ENCODE measurements at regions not wholly inside any gene's neighbourhood (a gene's known extent, or its start where the extent isn't known, plus 50 kb on each side); places are given as distances from the start of the nearest gene placed in this dataset.

GRCh38 chr12:28622406-28622805 lies 432.1 kb downstream of the CCDC91 start:
- TF ChIP-seq, protein P1, sequence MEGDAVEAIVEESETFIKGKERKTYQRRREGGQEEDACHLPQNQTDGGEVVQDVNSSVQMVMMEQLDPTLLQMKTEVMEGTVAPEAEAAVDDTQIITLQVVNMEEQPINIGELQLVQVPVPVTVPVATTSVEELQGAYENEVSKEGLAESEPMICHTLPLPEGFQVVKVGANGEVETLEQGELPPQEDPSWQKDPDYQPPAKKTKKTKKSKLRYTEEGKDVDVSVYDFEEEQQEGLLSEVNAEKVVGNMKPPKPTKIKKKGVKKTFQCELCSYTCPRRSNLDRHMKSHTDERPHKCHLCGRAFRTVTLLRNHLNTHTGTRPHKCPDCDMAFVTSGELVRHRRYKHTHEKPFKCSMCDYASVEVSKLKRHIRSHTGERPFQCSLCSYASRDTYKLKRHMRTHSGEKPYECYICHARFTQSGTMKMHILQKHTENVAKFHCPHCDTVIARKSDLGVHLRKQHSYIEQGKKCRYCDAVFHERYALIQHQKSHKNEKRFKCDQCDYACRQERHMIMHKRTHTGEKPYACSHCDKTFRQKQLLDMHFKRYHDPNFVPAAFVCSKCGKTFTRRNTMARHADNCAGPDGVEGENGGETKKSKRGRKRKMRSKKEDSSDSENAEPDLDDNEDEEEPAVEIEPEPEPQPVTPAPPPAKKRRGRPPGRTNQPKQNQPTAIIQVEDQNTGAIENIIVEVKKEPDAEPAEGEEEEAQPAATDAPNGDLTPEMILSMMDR (IDR thresholded peaks at IDR 0.05; ENCODE audit: borderline replicate concordance, extremely low read depth, low read length, poor library complexity, severe bottlenecking) = no peak
- no peak for TF ChIP-seq EZH2 (IDR thresholded peaks at IDR 0.05; ENCODE audit: borderline replicate concordance, low read depth, low read length, severe bottlenecking)
